ENCODE measurements at regions not wholly inside any gene's neighbourhood (a gene's known extent, or its start where the extent isn't known, plus 50 kb on each side); places are given as distances from the start of the nearest gene placed in this dataset.

GRCh38 chr5:136732751-136733150, 367.4 kb upstream of the TRPC7 start:
- TF ChIP-seq ESRRA (IDR thresholded peaks at IDR 0.05; ENCODE audit: borderline replicate concordance, low read length) (no peak), EHF (CRISPR knock-in tag; IDR thresholded peaks at IDR 0.05) (no peak), ZC3H11A (IDR thresholded peaks at IDR 0.05) (no peak), RCOR1 (IDR thresholded peaks at IDR 0.05; ENCODE audit: low read depth, low read length) (no peak), CEBPB (IDR thresholded peaks at IDR 0.05) (no peak), FOSB (CRISPR knock-in tag; IDR thresholded peaks at IDR 0.05) (no peak), KDM1A (IDR thresholded peaks at IDR 0.05; ENCODE audit: low read depth) (no peak), CHD2 (IDR thresholded peaks at IDR 0.05; ENCODE audit: low read length, partially characterized antibody) (no peak), RAD21 (conservative IDR thresholded peaks at IDR 0.05 in 1 of 2, IDR thresholded peaks at IDR 0.05 in 1 of 2) (no peak), JUNB (IDR thresholded peaks at IDR 0.05) (no peak), POLR2A (IDR thresholded peaks at IDR 0.05; ENCODE audit: low read length) (no peak), EP300 (IDR thresholded peaks at IDR 0.05) (no peak), SREBF2 (IDR thresholded peaks at IDR 0.05) (no peak), HOXA7 (CRISPR knock-in tag; IDR thresholded peaks at IDR 0.05) (no peak), SMC3 (IDR thresholded peaks at IDR 0.05) (no peak), PHF8 (IDR thresholded peaks at IDR 0.05; ENCODE audit: borderline replicate concordance, low read depth) (no peak), HEYL (CRISPR knock-in tag; IDR thresholded peaks at IDR 0.05) (no peak)
- TF ChIP-seq, protein P1, sequence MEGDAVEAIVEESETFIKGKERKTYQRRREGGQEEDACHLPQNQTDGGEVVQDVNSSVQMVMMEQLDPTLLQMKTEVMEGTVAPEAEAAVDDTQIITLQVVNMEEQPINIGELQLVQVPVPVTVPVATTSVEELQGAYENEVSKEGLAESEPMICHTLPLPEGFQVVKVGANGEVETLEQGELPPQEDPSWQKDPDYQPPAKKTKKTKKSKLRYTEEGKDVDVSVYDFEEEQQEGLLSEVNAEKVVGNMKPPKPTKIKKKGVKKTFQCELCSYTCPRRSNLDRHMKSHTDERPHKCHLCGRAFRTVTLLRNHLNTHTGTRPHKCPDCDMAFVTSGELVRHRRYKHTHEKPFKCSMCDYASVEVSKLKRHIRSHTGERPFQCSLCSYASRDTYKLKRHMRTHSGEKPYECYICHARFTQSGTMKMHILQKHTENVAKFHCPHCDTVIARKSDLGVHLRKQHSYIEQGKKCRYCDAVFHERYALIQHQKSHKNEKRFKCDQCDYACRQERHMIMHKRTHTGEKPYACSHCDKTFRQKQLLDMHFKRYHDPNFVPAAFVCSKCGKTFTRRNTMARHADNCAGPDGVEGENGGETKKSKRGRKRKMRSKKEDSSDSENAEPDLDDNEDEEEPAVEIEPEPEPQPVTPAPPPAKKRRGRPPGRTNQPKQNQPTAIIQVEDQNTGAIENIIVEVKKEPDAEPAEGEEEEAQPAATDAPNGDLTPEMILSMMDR (IDR thresholded peaks at IDR 0.05) = no peak
- TF ChIP-seq, protein P2, sequence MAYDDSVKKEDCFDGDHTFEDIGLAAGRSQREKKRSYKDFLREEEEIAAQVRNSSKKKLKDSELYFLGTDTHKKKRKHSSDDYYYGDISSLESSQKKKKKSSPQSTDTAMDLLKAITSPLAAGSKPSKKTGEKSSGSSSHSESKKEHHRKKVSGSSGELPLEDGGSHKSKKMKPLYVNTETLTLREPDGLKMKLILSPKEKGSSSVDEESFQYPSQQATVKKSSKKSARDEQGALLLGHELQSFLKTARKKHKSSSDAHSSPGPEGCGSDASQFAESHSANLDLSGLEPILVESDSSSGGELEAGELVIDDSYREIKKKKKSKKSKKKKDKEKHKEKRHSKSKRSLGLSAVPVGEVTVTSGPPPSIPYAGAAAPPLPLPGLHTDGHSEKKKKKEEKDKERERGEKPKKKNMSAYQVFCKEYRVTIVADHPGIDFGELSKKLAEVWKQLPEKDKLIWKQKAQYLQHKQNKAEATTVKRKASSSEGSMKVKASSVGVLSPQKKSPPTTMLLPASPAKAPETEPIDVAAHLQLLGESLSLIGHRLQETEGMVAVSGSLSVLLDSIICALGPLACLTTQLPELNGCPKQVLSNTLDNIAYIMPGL (CRISPR knock-in tag; IDR thresholded peaks at IDR 0.05; ENCODE audit: borderline replicate concordance) = no peak
- TF ChIP-seq, protein P3, sequence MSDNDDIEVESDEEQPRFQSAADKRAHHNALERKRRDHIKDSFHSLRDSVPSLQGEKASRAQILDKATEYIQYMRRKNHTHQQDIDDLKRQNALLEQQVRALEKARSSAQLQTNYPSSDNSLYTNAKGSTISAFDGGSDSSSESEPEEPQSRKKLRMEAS (IDR thresholded peaks at IDR 0.05) = no peak
- H3K27ac ChIP-seq = no peak overlapping the region
- no peak for FAIRE-seq
- ChIA-PET POLR2A (no interaction called here), CTCF (interaction anchor here (0.6 to 0.9 kb wide), 2 partner anchors 17 to 601 kb away, joined by 3 read pairs; no protein-coding TSS in a partner anchor)
- H3K9me3 ChIP-seq = no peaks in the 10 kb centered on the region
- no peak overlapping the region for H3K4me3 ChIP-seq
- H3K4me1 ChIP-seq = peaks cover 23% of the 10 kb centered on the region; the same call in 2 of the 3 replicates
- no peak overlapping the region for H3K4me2 ChIP-seq
- DNase-seq (ENCODE audit: low read depth in 1 of 2, low spot score in 1 of 2) = no peak
- 83% methylated on average over 1 of the region's 1 CpG for WGBS (ENCODE audit: missing lambda C conversion rate)
- no peak for ATAC-seq

- H3K9me3 ChIP-seq = no peaks in the 10 kb centered on the region
- 0 out of 3 replicates have a peak overlapping the region, but pooled peaks have one; percentile 17 for H3K4me2 ChIP-seq
- ChIA-PET CTCF (interaction anchor here (1.4 kb wide), 1 partner anchor 39 kb away, joined by 3 read pairs; no protein-coding TSS in a partner anchor), POLR2A (no interaction called here)
- FAIRE-seq (no peak), ATAC-seq (peak in 1 of 2 experiments; percentile 46; a peak in 1 of 6 replicates), DNase-seq (ENCODE audit: low read depth in 1 of 2, low spot score in 1 of 2) (peak in 1 of 2 experiments; percentile 7)
- H3K27ac ChIP-seq = peak overlapping the region in 1 of 2 experiments; percentile 68; a peak in 4 of 6 replicates
- peaks cover 23% of the 10 kb centered on the region; the same call in 2 of the 3 replicates for H3K4me1 ChIP-seq
- no peak overlapping the region for H3K4me3 ChIP-seq
- WGBS (ENCODE audit: missing lambda C conversion rate) = 49% methylated on average over 3 of the region's 3 CpGs
- TF ChIP-seq, protein P4, sequence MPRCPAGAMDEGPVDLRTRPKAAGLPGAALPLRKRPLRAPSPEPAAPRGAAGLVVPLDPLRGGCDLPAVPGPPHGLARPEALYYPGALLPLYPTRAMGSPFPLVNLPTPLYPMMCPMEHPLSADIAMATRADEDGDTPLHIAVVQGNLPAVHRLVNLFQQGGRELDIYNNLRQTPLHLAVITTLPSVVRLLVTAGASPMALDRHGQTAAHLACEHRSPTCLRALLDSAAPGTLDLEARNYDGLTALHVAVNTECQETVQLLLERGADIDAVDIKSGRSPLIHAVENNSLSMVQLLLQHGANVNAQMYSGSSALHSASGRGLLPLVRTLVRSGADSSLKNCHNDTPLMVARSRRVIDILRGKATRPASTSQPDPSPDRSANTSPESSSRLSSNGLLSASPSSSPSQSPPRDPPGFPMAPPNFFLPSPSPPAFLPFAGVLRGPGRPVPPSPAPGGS (IDR thresholded peaks at IDR 0.05) = no peak
- TF ChIP-seq HOXB13 (CRISPR knock-in tag; IDR thresholded peaks at IDR 0.05; ENCODE audit: low read depth) (no peak), E2F6 (IDR thresholded peaks at IDR 0.05; ENCODE audit: borderline replicate concordance, low read depth) (no peak), TFCP2L1 (CRISPR knock-in tag; IDR thresholded peaks at IDR 0.05) (no peak), CHD2 (IDR thresholded peaks at IDR 0.05; ENCODE audit: low read length, partially characterized antibody) (no peak), RAD21 (conservative IDR thresholded peaks at IDR 0.05 in 1 of 2, IDR thresholded peaks at IDR 0.05 in 1 of 2) (no peak), POLR2A (IDR thresholded peaks at IDR 0.05; ENCODE audit: low read length) (no peak), KDM5A (IDR thresholded peaks at IDR 0.05) (no peak), CEBPB (IDR thresholded peaks at IDR 0.05) (no peak), JUNB (IDR thresholded peaks at IDR 0.05) (no peak), ZSCAN20 (CRISPR knock-in tag; IDR thresholded peaks at IDR 0.05) (no peak)
- TF ChIP-seq, protein P5, sequence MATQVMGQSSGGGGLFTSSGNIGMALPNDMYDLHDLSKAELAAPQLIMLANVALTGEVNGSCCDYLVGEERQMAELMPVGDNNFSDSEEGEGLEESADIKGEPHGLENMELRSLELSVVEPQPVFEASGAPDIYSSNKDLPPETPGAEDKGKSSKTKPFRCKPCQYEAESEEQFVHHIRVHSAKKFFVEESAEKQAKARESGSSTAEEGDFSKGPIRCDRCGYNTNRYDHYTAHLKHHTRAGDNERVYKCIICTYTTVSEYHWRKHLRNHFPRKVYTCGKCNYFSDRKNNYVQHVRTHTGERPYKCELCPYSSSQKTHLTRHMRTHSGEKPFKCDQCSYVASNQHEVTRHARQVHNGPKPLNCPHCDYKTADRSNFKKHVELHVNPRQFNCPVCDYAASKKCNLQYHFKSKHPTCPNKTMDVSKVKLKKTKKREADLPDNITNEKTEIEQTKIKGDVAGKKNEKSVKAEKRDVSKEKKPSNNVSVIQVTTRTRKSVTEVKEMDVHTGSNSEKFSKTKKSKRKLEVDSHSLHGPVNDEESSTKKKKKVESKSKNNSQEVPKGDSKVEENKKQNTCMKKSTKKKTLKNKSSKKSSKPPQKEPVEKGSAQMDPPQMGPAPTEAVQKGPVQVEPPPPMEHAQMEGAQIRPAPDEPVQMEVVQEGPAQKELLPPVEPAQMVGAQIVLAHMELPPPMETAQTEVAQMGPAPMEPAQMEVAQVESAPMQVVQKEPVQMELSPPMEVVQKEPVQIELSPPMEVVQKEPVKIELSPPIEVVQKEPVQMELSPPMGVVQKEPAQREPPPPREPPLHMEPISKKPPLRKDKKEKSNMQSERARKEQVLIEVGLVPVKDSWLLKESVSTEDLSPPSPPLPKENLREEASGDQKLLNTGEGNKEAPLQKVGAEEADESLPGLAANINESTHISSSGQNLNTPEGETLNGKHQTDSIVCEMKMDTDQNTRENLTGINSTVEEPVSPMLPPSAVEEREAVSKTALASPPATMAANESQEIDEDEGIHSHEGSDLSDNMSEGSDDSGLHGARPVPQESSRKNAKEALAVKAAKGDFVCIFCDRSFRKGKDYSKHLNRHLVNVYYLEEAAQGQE (IDR thresholded peaks at IDR 0.05) = no peak
- TF ChIP-seq, protein P6, sequence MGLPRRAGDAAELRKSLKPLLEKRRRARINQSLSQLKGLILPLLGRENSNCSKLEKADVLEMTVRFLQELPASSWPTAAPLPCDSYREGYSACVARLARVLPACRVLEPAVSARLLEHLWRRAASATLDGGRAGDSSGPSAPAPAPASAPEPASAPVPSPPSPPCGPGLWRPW (IDR thresholded peaks at IDR 0.05) = no peak
These were observed 366.0 kb upstream of the TRPC7 start for GRCh38 chr5:136731241-136731900.

Measured in A549 (cell line).